Epithelial cell of prostate (primary cell): ENCODE measurements at regions not wholly inside any gene's neighbourhood (a gene's known extent, or its start where the extent isn't known, plus 50 kb on each side); places are given as distances from the start of the nearest gene placed in this dataset.
A peak's percentile ranks its signal among the peaks of the same experiment; 100 is the strongest.
"Not testable (repeated sequence)": the region's sequence is repeated elsewhere in the genome, so short reads cannot be mapped to it uniquely, and the experiment has no call there.

ENCODE experiments used
- DNase-seq: peaks from one replicate; pipeline ENCODE4 v3.0.0-alpha.2; 2011; ENCODE audit warnings: low read depth, low spot score
- H3K27ac ChIP-seq: fragments of 450-650 bp; 2 replicates; pipeline ENCODE4 v1.5.1; 2017; ENCODE audit warnings: mild to moderate bottlenecking

- no peak overlapping the region for H3K27ac ChIP-seq
Measured at GRCh38 chr3:20245781-20246180, 59.8 kb upstream of the SGO1 start.

GRCh38 chr3:20240154-20240883 lies 54.3 kb upstream of the SGO1 start:
- H3K27ac ChIP-seq: no peak overlapping the region
- DNase-seq: peak; percentile 6

More at GRCh38 chr3:20245781-20246180, 59.8 kb upstream of the SGO1 start:
- DNase-seq: no peak

GRCh38 chr3:20238199-20238598 lies 52.2 kb upstream of the SGO1 start:
- H3K27ac ChIP-seq, DNase-seq: not testable (repeated sequence)

- no peak for DNase-seq
- H3K27ac ChIP-seq: no peak overlapping the region
Measured at GRCh38 chr3:20236603-20237002, 50.6 kb upstream of the SGO1 start.
